HEK293 (cell line): ENCODE measurements at regions not wholly inside any gene's neighbourhood (a gene's known extent, or its start where the extent isn't known, plus 50 kb on each side); places are given as distances from the start of the nearest gene placed in this dataset.

Source experiments
- CTCF ChIA-PET: fragments of 350-600 bp; formaldehyde crosslinking; extraction: SDS; loops from one replicate; lab custom pipeline; 2021; ENCODE audit warnings: antibody characterized with exemption; lab: Yijun Ruan, JAX
- POLR2A ChIA-PET: fragments of 300-600 bp; formaldehyde crosslinking; extraction: SDS; loops from one replicate; lab custom pipeline; 2020; ENCODE audit warnings: antibody characterized with exemption, inconsistent platforms; lab: Yijun Ruan, JAX
- H3K27ac ChIP-seq: fragments of 200-500 bp; sonication (Bioruptor generic); 2 replicates; pipeline ENCODE4 v1.5.1; 2014; ENCODE audit warnings: low read depth, low read length, control low read depth, inconsistent platforms; ENCODE audit errors: extremely low read depth
- H3K36me3 ChIP-seq, 2 experiments: fragments of 200-500 bp in 1 of 2; sonication (Bioruptor generic) in 1 of 2; 1 replicate in 1 of 2; 2 replicates in 1 of 2; pipeline ENCODE4 v1.5.1; 2014 to 2017; ENCODE audit warnings: inconsistent platforms in 2 of 2, low read length in 2 of 2; ENCODE audit not compliant: control insufficient read depth in 2 of 2, insufficient read depth in 1 of 2
- H3K4me1 ChIP-seq: fragments of 200-500 bp; sonication (Bioruptor generic); 2 replicates; pipeline ENCODE4 v1.5.1; 2014; ENCODE audit warnings: mild to moderate bottlenecking, low read length, inconsistent platforms; ENCODE audit not compliant: control insufficient read depth, insufficient read depth
- H3K4me3 ChIP-seq: 2 replicates; pipeline ENCODE4 v1.5.1; 2011; ENCODE audit warnings: low read depth, mild to moderate bottlenecking, control low read depth, low read length, moderate library complexity
- H3K9me3 ChIP-seq: fragments of 200-500 bp; sonication (Bioruptor generic); 2 replicates; pipeline ENCODE4 v1.5.1; 2014; ENCODE audit warnings: low read depth, low read length, inconsistent platforms; ENCODE audit not compliant: control insufficient read depth, insufficient read depth
- EGR2 ChIP-seq: fragments of 450-650 bp; formaldehyde crosslinking; IDR thresholded peaks from 2 replicates; pipeline ENCODE4 v1.5.1; 2016; ENCODE audit warnings: low read depth, missing biosample characterization, missing genetic modification characterization
- GLI2 ChIP-seq: fragments of 450-650 bp; formaldehyde crosslinking; IDR thresholded peaks from 2 replicates; pipeline ENCODE4; 2017; ENCODE audit warnings: missing biosample characterization, missing genetic modification characterization, low read depth, borderline replicate concordance
- HOXC10 ChIP-seq: sonication (generic); formaldehyde crosslinking; IDR thresholded peaks from 2 replicates; pipeline ENCODE4 v1.8.1; 2023; ENCODE audit warnings: mild to moderate bottlenecking, missing genetic modification reagents
- KLF16 ChIP-seq: fragments of 450-650 bp; formaldehyde crosslinking; IDR thresholded peaks from 2 replicates; pipeline ENCODE4 v1.5.1; 2017; ENCODE audit warnings: missing biosample characterization, missing genetic modification characterization
- KLF17 ChIP-seq: fragments of 450-650 bp; formaldehyde crosslinking; IDR thresholded peaks from 2 replicates; pipeline ENCODE4 v1.5.1; 2016; ENCODE audit warnings: missing biosample characterization, missing genetic modification characterization
- KLF8 ChIP-seq: fragments of 450-650 bp; formaldehyde crosslinking; IDR thresholded peaks from 2 replicates; pipeline ENCODE4 v1.5.1; 2016; ENCODE audit warnings: missing biosample characterization, missing genetic modification characterization
- OSR2 ChIP-seq: fragments of 450-650 bp; formaldehyde crosslinking; IDR thresholded peaks from 2 replicates; pipeline ENCODE4 v1.5.1; 2016; ENCODE audit warnings: missing biosample characterization, missing genetic modification characterization
- ZBTB49 ChIP-seq: fragments of 450-650 bp; formaldehyde crosslinking; IDR thresholded peaks from 2 replicates; pipeline ENCODE4 v1.5.1; 2016; ENCODE audit warnings: missing biosample characterization, missing genetic modification characterization, low read depth
- ZNF121 ChIP-seq: fragments of 450-650 bp; formaldehyde crosslinking; IDR thresholded peaks from 2 replicates; pipeline ENCODE4 v1.5.1; 2016; ENCODE audit warnings: missing biosample characterization, missing genetic modification characterization
- ZNF148 ChIP-seq: fragments of 450-650 bp; formaldehyde crosslinking; IDR thresholded peaks from 2 replicates; pipeline ENCODE4 v1.5.0; 2017; ENCODE audit warnings: missing biosample characterization, missing genetic modification characterization, borderline replicate concordance
- ZNF184 ChIP-seq: fragments of 450-650 bp; IDR thresholded peaks from 2 replicates; pipeline ENCODE4 v1.5.1; 2018; ENCODE audit warnings: missing biosample characterization, mild to moderate bottlenecking, missing genetic modification characterization
- ZNF2 ChIP-seq: fragments of 450-650 bp; formaldehyde crosslinking; IDR thresholded peaks from 2 replicates; pipeline ENCODE4 v1.5.1; 2016; ENCODE audit warnings: missing biosample characterization, missing genetic modification characterization
- ZNF274 ChIP-seq, 2 experiments: fragments of 200-500 bp in 1 of 2; fragments of 450-650 bp in 1 of 2; sonication (Bioruptor generic) in 1 of 2; formaldehyde crosslinking in 1 of 2; IDR thresholded peaks; 2 replicates each; pipeline versions ENCODE4 v1.5.1 to v1.6.1; 2014 to 2016; ENCODE audit warnings: borderline replicate concordance in 1 of 2, inconsistent platforms in 1 of 2, low read length in 1 of 2, missing biosample characterization in 1 of 2, missing genetic modification characterization in 1 of 2
- ZNF280C ChIP-seq: fragments of 450-650 bp; formaldehyde crosslinking; IDR thresholded peaks from 2 replicates; pipeline ENCODE4 v1.5.1; 2016; ENCODE audit warnings: missing biosample characterization, missing genetic modification characterization
- ZNF433 ChIP-seq: fragments of 450-650 bp; formaldehyde crosslinking; IDR thresholded peaks from 2 replicates; pipeline ENCODE4 v1.5.1; 2016; ENCODE audit warnings: missing biosample characterization, missing genetic modification characterization, low read depth
- ZNF518A ChIP-seq: fragments of 450-650 bp; formaldehyde crosslinking; conservative IDR thresholded peaks from 2 replicates; pipeline ENCODE4 v1.5.1; 2016; ENCODE audit warnings: low read depth, missing biosample characterization, missing genetic modification characterization
- ZNF692 ChIP-seq: fragments of 450-650 bp; formaldehyde crosslinking; IDR thresholded peaks from 2 replicates; pipeline ENCODE4 v1.5.1; 2016; ENCODE audit warnings: missing biosample characterization, missing genetic modification characterization
- ZNF830 ChIP-seq: fragments of 450-650 bp; IDR thresholded peaks from 2 replicates; pipeline ENCODE4 v1.5.0; 2018; ENCODE audit warnings: missing biosample characterization, missing genetic modification characterization, low read depth, mild to moderate bottlenecking, moderate library complexity
- ZNF837 ChIP-seq: fragments of 450-650 bp; formaldehyde crosslinking; IDR thresholded peaks from 2 replicates; pipeline ENCODE4 v1.5.1; 2016; ENCODE audit warnings: missing biosample characterization, missing genetic modification characterization
- ZSCAN23 ChIP-seq: fragments of 450-650 bp; formaldehyde crosslinking; IDR thresholded peaks from 2 replicates; pipeline ENCODE4 v1.5.1; 2016; ENCODE audit warnings: missing biosample characterization, missing genetic modification characterization

GRCh38 chr4:134754301-134755019 lies 552.9 kb upstream of the PABPC4L start:
- no peaks in the 10 kb centered on the region for H3K36me3 ChIP-seq
- no peak for TF ChIP-seq ZNF274 (IDR thresholded peaks at IDR 0.05; ENCODE audit: low read length)
- TF ChIP-seq ZNF274 (tag by site-specific recombination; IDR thresholded peaks at IDR 0.05; ENCODE audit: borderline replicate concordance): no peak
- TF ChIP-seq HOXC10 (CRISPR knock-in tag): no peak
- no peak for TF ChIP-seq ZNF830 (tag by site-specific recombination)
- no peak for TF ChIP-seq ZNF837 (tag by site-specific recombination)
- TF ChIP-seq ZNF518A (tag by site-specific recombination): no peak
- no peak for TF ChIP-seq KLF8 (tag by site-specific recombination)
- TF ChIP-seq ZNF148 (tag by site-specific recombination): no peak
- TF ChIP-seq ZNF433 (tag by site-specific recombination): no peak
- no peak for TF ChIP-seq ZNF280C
- TF ChIP-seq OSR2 (tag by site-specific recombination): no peak
- TF ChIP-seq ZBTB49 (tag by site-specific recombination): no peak
- TF ChIP-seq KLF16 (tag by site-specific recombination): no peak
- no peak for TF ChIP-seq KLF17 (tag by site-specific recombination)
- no peak for TF ChIP-seq ZNF184 (tag by site-specific recombination)
- TF ChIP-seq ZNF121 (tag by site-specific recombination): no peak
- no peak for TF ChIP-seq ZSCAN23 (tag by site-specific recombination)
- no peak for TF ChIP-seq ZNF2
- no peak for TF ChIP-seq EGR2 (tag by site-specific recombination)
- no peak for TF ChIP-seq GLI2 (tag by site-specific recombination)
- TF ChIP-seq ZNF692 (tag by site-specific recombination): no peak
- TF ChIP-seq, all 188 proteins: peak for 0

More at GRCh38 chr4:134754301-134755019, 552.9 kb upstream of the PABPC4L start:
- ChIA-PET POLR2A (no interaction called here), CTCF (interaction anchor here (0.7 kb wide), 1 partner anchor 10 kb away, joined by 3 read pairs; no protein-coding TSS in a partner anchor)
- no peak overlapping the region for H3K27ac ChIP-seq
- no peaks in the 10 kb centered on the region for H3K9me3 ChIP-seq
- no peak overlapping the region for H3K4me3 ChIP-seq
- H3K4me1 ChIP-seq: no peaks in the 10 kb centered on the region
